ENCODE measurements at regions not wholly inside any gene's neighbourhood (a gene's known extent, or its start where the extent isn't known, plus 50 kb on each side); places are given as distances from the start of the nearest gene placed in this dataset.

GRCh38 chr9:96047741-96048103 lies 172.2 kb downstream of the ERCC6L2 start:
- TF ChIP-seq CTCF (IDR thresholded peaks at IDR 0.05) (no peak), POLR2A (IDR thresholded peaks at IDR 0.05) (no peak)

Data from stomach (tissue), 4 donors.